HG02840 (cell line): ENCODE measurements at regions not wholly inside any gene's neighbourhood (a gene's known extent, or its start where the extent isn't known, plus 50 kb on each side); places are given as distances from the start of the nearest gene placed in this dataset.
"Not testable (repeated sequence)": the region's sequence is repeated elsewhere in the genome, so short reads cannot be mapped to it uniquely, and the experiment has no call there.

ENCODE experiments used
- ATAC-seq: cut with Tn5 transposase; IDR thresholded peaks from one replicate; pipeline ENCODE4 v1.9.1; 2021; ENCODE audit warnings: mild to moderate bottlenecking, moderate library complexity, moderate number of reproducible peaks; ENCODE audit not compliant: unreplicated experiment, low FRiP score

GRCh38 chr4:9602389-9602914 lies 158.2 kb downstream of the DEFB131A start:
- ATAC-seq: no peak

GRCh38 chr4:9604031-9604892 lies 160.0 kb downstream of the DEFB131A start:
- ATAC-seq: not testable (repeated sequence)

GRCh38 chr4:9604893-9605190 lies 160.6 kb downstream of the DEFB131A start:
- ATAC-seq: not testable (repeated sequence)

- ATAC-seq: no peak
Observed at GRCh38 chr4:9608300-9608699, 164.1 kb downstream of the DEFB131A start.

GRCh38 chr4:9610321-9610720 lies 166.1 kb downstream of the DEFB131A start:
- ATAC-seq: not testable (repeated sequence)

GRCh38 chr4:9611101-9611500 lies 166.9 kb downstream of the DEFB131A start:
- ATAC-seq: no peak

- not testable (repeated sequence) for ATAC-seq
Observed at GRCh38 chr4:9636411-9636810, 145.0 kb upstream of the DRD5 start.

GRCh38 chr4:9659678-9660077 lies 121.8 kb upstream of the DRD5 start:
- not testable (repeated sequence) for ATAC-seq

GRCh38 chr4:9660955-9661354 lies 120.5 kb upstream of the DRD5 start:
- ATAC-seq: not testable (repeated sequence)

GRCh38 chr4:9670725-9671124 lies 110.7 kb upstream of the DRD5 start:
- not testable (repeated sequence) for ATAC-seq

- not testable (repeated sequence) for ATAC-seq
Observed at GRCh38 chr4:9677357-9677756, 104.1 kb upstream of the DRD5 start.

- no peak for ATAC-seq
Observed at GRCh38 chr4:9679704-9680478, 101.5 kb upstream of the DRD5 start.

- ATAC-seq: not testable (repeated sequence)
Observed at GRCh38 chr4:9683174-9683573, 98.3 kb upstream of the DRD5 start.

GRCh38 chr4:9685016-9685415 lies 96.4 kb upstream of the DRD5 start:
- not testable (repeated sequence) for ATAC-seq

GRCh38 chr4:9685692-9686091 lies 95.7 kb upstream of the DRD5 start:
- ATAC-seq: no peak

- not testable (repeated sequence) for ATAC-seq
Observed at GRCh38 chr4:9690636-9691237, 90.7 kb upstream of the DRD5 start.

- peak; percentile 100 for ATAC-seq
Observed at GRCh38 chr4:9691238-9692065, 90.0 kb upstream of the DRD5 start.

- not testable (repeated sequence) for ATAC-seq
Observed at GRCh38 chr4:9692791-9693491, 88.5 kb upstream of the DRD5 start.

GRCh38 chr4:9694403-9694802 lies 87.0 kb upstream of the DRD5 start:
- not testable (repeated sequence) for ATAC-seq
